IPS-18a (cell line): ENCODE measurements at regions not wholly inside any gene's neighbourhood (a gene's known extent, or its start where the extent isn't known, plus 50 kb on each side); places are given as distances from the start of the nearest gene placed in this dataset.
"Not testable (repeated sequence)": the region's sequence is repeated elsewhere in the genome, so short reads cannot be mapped to it uniquely, and the experiment has no call there.

Experiments used
- H3K27ac ChIP-seq: one replicate; pipeline ENCODE4 v1.5.1; 2013; ENCODE audit warnings: low read length
- H3K27me3 ChIP-seq: one replicate; pipeline ENCODE4 v1.6.1; 2013; ENCODE audit warnings: mild to moderate bottlenecking, low read length; ENCODE audit not compliant: control insufficient read depth, insufficient read depth
- H3K36me3 ChIP-seq: one replicate; pipeline ENCODE4 v1.6.1; 2013; ENCODE audit warnings: low read depth, low read length; ENCODE audit not compliant: control insufficient read depth
- H3K4me1 ChIP-seq: one replicate; pipeline ENCODE4 v1.6.1; 2013; ENCODE audit warnings: low read depth, low read length; ENCODE audit not compliant: control insufficient read depth
- H3K4me3 ChIP-seq: one replicate; pipeline ENCODE4 v1.5.1; 2013; ENCODE audit warnings: low read length
- H3K9ac ChIP-seq: one replicate; pipeline ENCODE4 v1.6.1; 2013; ENCODE audit warnings: mild to moderate bottlenecking, low read length, moderate library complexity
- H3K9me3 ChIP-seq: one replicate; pipeline ENCODE4 v1.6.1; 2013; ENCODE audit warnings: low read depth, low read length; ENCODE audit not compliant: control insufficient read depth

GRCh38 chr17:20716481-20716880, 137.0 kb downstream of the CDRT15L2 start:
- not testable (repeated sequence) for H3K4me3 ChIP-seq, H3K4me1 ChIP-seq, H3K9ac ChIP-seq, H3K36me3 ChIP-seq, H3K27me3 ChIP-seq, H3K9me3 ChIP-seq, H3K27ac ChIP-seq

GRCh38 chr17:20721171-20721570, 141.6 kb downstream of the CDRT15L2 start:
- no peak overlapping the region for H3K4me3 ChIP-seq
- no peaks in the 10 kb centered on the region for H3K4me1 ChIP-seq
- H3K9me3 ChIP-seq = no peaks in the 10 kb centered on the region
- H3K36me3 ChIP-seq = no peaks in the 10 kb centered on the region
- no peaks in the 10 kb centered on the region for H3K27me3 ChIP-seq
- no peak overlapping the region for H3K9ac ChIP-seq
- no peak overlapping the region for H3K27ac ChIP-seq

- not testable (repeated sequence) for H3K27ac ChIP-seq, H3K9ac ChIP-seq, H3K4me1 ChIP-seq, H3K9me3 ChIP-seq, H3K36me3 ChIP-seq, H3K27me3 ChIP-seq, H3K4me3 ChIP-seq
Measured at GRCh38 chr17:20724391-20724790, 144.9 kb downstream of the CDRT15L2 start.

GRCh38 chr17:20727201-20727600, 147.7 kb downstream of the CDRT15L2 start:
- not testable (repeated sequence) for H3K4me1 ChIP-seq, H3K36me3 ChIP-seq, H3K27ac ChIP-seq, H3K27me3 ChIP-seq, H3K4me3 ChIP-seq, H3K9me3 ChIP-seq, H3K9ac ChIP-seq

- Histone ChIP-seq H3K9me3 (no peaks in the 10 kb centered on the region), H3K4me3 (no peak overlapping the region), H3K36me3 (no peaks in the 10 kb centered on the region), H3K4me1 (no peaks in the 10 kb centered on the region), H3K9ac (no peak overlapping the region), H3K27ac (no peak overlapping the region), H3K27me3 (no peaks in the 10 kb centered on the region)
Measured at GRCh38 chr17:20728181-20728580, 148.7 kb downstream of the CDRT15L2 start.

- not testable (repeated sequence) for H3K4me3 ChIP-seq, H3K27ac ChIP-seq, H3K9me3 ChIP-seq, H3K4me1 ChIP-seq, H3K27me3 ChIP-seq, H3K9ac ChIP-seq, H3K36me3 ChIP-seq
Measured at GRCh38 chr17:20731131-20731530, 151.6 kb downstream of the CDRT15L2 start.

GRCh38 chr17:20733923-20734322, 154.4 kb downstream of the CDRT15L2 start:
- Histone ChIP-seq H3K4me1 (no peaks in the 10 kb centered on the region), H3K9ac (no peak overlapping the region), H3K36me3 (no peaks in the 10 kb centered on the region), H3K4me3 (no peak overlapping the region), H3K27me3 (no peaks in the 10 kb centered on the region), H3K27ac (no peak overlapping the region), H3K9me3 (no peaks in the 10 kb centered on the region)

GRCh38 chr17:20735796-20736195, 156.3 kb downstream of the CDRT15L2 start:
- no peaks in the 10 kb centered on the region for H3K36me3 ChIP-seq
- H3K4me3 ChIP-seq = no peak overlapping the region
- H3K9ac ChIP-seq = no peak overlapping the region
- no peaks in the 10 kb centered on the region for H3K9me3 ChIP-seq
- no peaks in the 10 kb centered on the region for H3K27me3 ChIP-seq
- no peaks in the 10 kb centered on the region for H3K4me1 ChIP-seq
- H3K27ac ChIP-seq = no peak overlapping the region

GRCh38 chr17:20737636-20738035, 158.1 kb downstream of the CDRT15L2 start:
- not testable (repeated sequence) for H3K36me3 ChIP-seq, H3K9ac ChIP-seq, H3K27me3 ChIP-seq, H3K4me3 ChIP-seq, H3K4me1 ChIP-seq, H3K27ac ChIP-seq, H3K9me3 ChIP-seq

- Histone ChIP-seq H3K4me3 (no peak overlapping the region), H3K9ac (no peak overlapping the region), H3K4me1 (no peaks in the 10 kb centered on the region), H3K27ac (no peak overlapping the region), H3K27me3 (no peaks in the 10 kb centered on the region), H3K9me3 (no peaks in the 10 kb centered on the region), H3K36me3 (no peaks in the 10 kb centered on the region)
Measured at GRCh38 chr17:20771104-20771503, 191.6 kb downstream of the CDRT15L2 start.

- no peaks in the 10 kb centered on the region for H3K9me3 ChIP-seq
- no peak overlapping the region for H3K4me3 ChIP-seq
- no peak overlapping the region for H3K27ac ChIP-seq
- H3K4me1 ChIP-seq = no peaks in the 10 kb centered on the region
- no peaks in the 10 kb centered on the region for H3K36me3 ChIP-seq
- no peak overlapping the region for H3K9ac ChIP-seq
- no peaks in the 10 kb centered on the region for H3K27me3 ChIP-seq
Measured at GRCh38 chr17:20774472-20775135, 195.1 kb downstream of the CDRT15L2 start.

- H3K4me3 ChIP-seq = no peak overlapping the region
- H3K27me3 ChIP-seq = no peaks in the 10 kb centered on the region
- no peaks in the 10 kb centered on the region for H3K4me1 ChIP-seq
- H3K9me3 ChIP-seq = no peaks in the 10 kb centered on the region
- no peak overlapping the region for H3K9ac ChIP-seq
- no peak overlapping the region for H3K27ac ChIP-seq
- H3K36me3 ChIP-seq = no peaks in the 10 kb centered on the region
Measured at GRCh38 chr17:20775331-20775730, 195.8 kb downstream of the CDRT15L2 start.
